Subcutaneous abdominal adipose tissue (tissue), 5 donors: ENCODE measurements at regions not wholly inside any gene's neighbourhood (a gene's known extent, or its start where the extent isn't known, plus 50 kb on each side); places are given as distances from the start of the nearest gene placed in this dataset.
"Not testable (repeated sequence)": the region's sequence is repeated elsewhere in the genome, so short reads cannot be mapped to it uniquely, and the experiment has no call there.

Experiments used
- H3K27ac ChIP-seq: one replicate; pipeline ENCODE4 v1.7.0; 2013; ENCODE audit warnings: low read depth, mild to moderate bottlenecking, inconsistent platforms, low read length, moderate library complexity
- H3K27me3 ChIP-seq, 5 donors: one replicate each; pipeline ENCODE4 v1.7.0; 2013; ENCODE audit warnings: low read length in 5 of 5, inconsistent platforms in 1 of 5; ENCODE audit not compliant: control insufficient read depth in 5 of 5, insufficient read depth in 4 of 5
- H3K36me3 ChIP-seq, 5 donors: one replicate each; pipeline ENCODE4 v1.7.0; 2013; ENCODE audit warnings: low read length in 5 of 5; ENCODE audit not compliant: control insufficient read depth in 5 of 5, insufficient read depth in 5 of 5
- H3K4me1 ChIP-seq, 5 donors: one replicate each; pipeline ENCODE4 v1.7.0; 2013; ENCODE audit warnings: low read length in 5 of 5, mild to moderate bottlenecking in 3 of 5, moderate library complexity in 1 of 5; ENCODE audit not compliant: control insufficient read depth in 5 of 5, insufficient read depth in 5 of 5
- H3K4me3 ChIP-seq, 5 donors: one replicate each; pipeline ENCODE4 v1.7.0; 2013; ENCODE audit warnings: low read length in 5 of 5, low read depth in 1 of 5
- H3K9ac ChIP-seq, 5 donors: one replicate each; pipeline ENCODE4 v1.7.0; 2013; ENCODE audit warnings: low read length in 5 of 5, mild to moderate bottlenecking in 4 of 5, moderate library complexity in 3 of 5
- H3K9me3 ChIP-seq, 5 donors: one replicate each; pipeline ENCODE4 v1.7.0; 2013; ENCODE audit warnings: low read length in 5 of 5; ENCODE audit not compliant: control insufficient read depth in 5 of 5
- donor health status: healthy.
- donor health status: healthy.
- donor health status: healthy.
- donor health status: healthy.
- donor health status: healthy.

- H3K4me1 ChIP-seq, result peaks cover 0 to 8% (median 0%) of the 10 kb centered on the region in 5 donors
- H3K36me3 ChIP-seq, result no peaks in the 10 kb centered on the region
- H3K9me3 ChIP-seq, result peaks cover 0 to 2% (median 0%) of the 10 kb centered on the region in 5 donors
- H3K27me3 ChIP-seq, result no peaks in the 10 kb centered on the region
- no peak overlapping the region for H3K27ac ChIP-seq
- H3K4me3 ChIP-seq, result no peak overlapping the region
- no peak overlapping the region for H3K9ac ChIP-seq
Measured at GRCh38 chr4:184906480-184907097, 80.8 kb upstream of the ACSL1 start.

GRCh38 chr4:184907216-184907615 is 81.4 kb upstream of the ACSL1 start:
- no peak overlapping the region for H3K4me3 ChIP-seq
- H3K4me1 ChIP-seq, result peaks cover 0 to 10% (median 0%) of the 10 kb centered on the region in 5 donors
- no peaks in the 10 kb centered on the region for H3K36me3 ChIP-seq
- no peak overlapping the region for H3K27ac ChIP-seq
- H3K27me3 ChIP-seq, result no peaks in the 10 kb centered on the region
- peaks cover 0 to 9% (median 5%) of the 10 kb centered on the region in 5 donors for H3K9me3 ChIP-seq
- no peak overlapping the region for H3K9ac ChIP-seq

- H3K27me3 ChIP-seq, result no peaks in the 10 kb centered on the region
- no peak overlapping the region for H3K9ac ChIP-seq
- peaks cover 0 to 10% (median 0%) of the 10 kb centered on the region in 5 donors for H3K4me1 ChIP-seq
- no peaks in the 10 kb centered on the region for H3K36me3 ChIP-seq
- H3K9me3 ChIP-seq, result peaks cover 0 to 15% (median 11%) of the 10 kb centered on the region in 5 donors
- H3K27ac ChIP-seq, result no peak overlapping the region
- no peak overlapping the region for H3K4me3 ChIP-seq
Measured at GRCh38 chr4:184907810-184908209, 82.0 kb upstream of the ACSL1 start.

- Histone ChIP-seq H3K4me3 (no peak overlapping the region), H3K27me3 (no peaks in the 10 kb centered on the region), H3K36me3 (no peaks in the 10 kb centered on the region), H3K9me3 (peaks cover 0 to 20% (median 13%) of the 10 kb centered on the region in 5 donors), H3K9ac (no peak overlapping the region), H3K27ac (no peak overlapping the region), H3K4me1 (peaks cover 0 to 10% (median 0%) of the 10 kb centered on the region in 5 donors)
Measured at GRCh38 chr4:184911310-184911709, 85.5 kb upstream of the ACSL1 start.

- Histone ChIP-seq H3K9ac (no peak overlapping the region), H3K27me3 (no peaks in the 10 kb centered on the region), H3K27ac (no peak overlapping the region), H3K9me3 (peaks cover 0 to 20% (median 13%) of the 10 kb centered on the region in 5 donors), H3K36me3 (no peaks in the 10 kb centered on the region), H3K4me3 (no peak overlapping the region), H3K4me1 (peaks cover 0 to 10% (median 0%) of the 10 kb centered on the region in 5 donors)
Measured at GRCh38 chr4:184913356-184914143, 87.8 kb upstream of the ACSL1 start.

- not testable (repeated sequence) for H3K4me1 ChIP-seq, H3K9ac ChIP-seq, H3K4me3 ChIP-seq, H3K36me3 ChIP-seq, H3K9me3 ChIP-seq, H3K27me3 ChIP-seq, H3K27ac ChIP-seq
Measured at GRCh38 chr4:184918799-184919198, 93.0 kb upstream of the ACSL1 start.

GRCh38 chr4:184921456-184921855 is 95.7 kb upstream of the ACSL1 start:
- Histone ChIP-seq H3K9ac (no peak overlapping the region), H3K27ac (no peak overlapping the region), H3K4me3 (no peak overlapping the region), H3K9me3 (no peaks in the 10 kb centered on the region), H3K36me3 (no peaks in the 10 kb centered on the region), H3K27me3 (no peaks in the 10 kb centered on the region), H3K4me1 (no peaks in the 10 kb centered on the region)

- Histone ChIP-seq H3K9ac (no peak overlapping the region), H3K4me1 (no peaks in the 10 kb centered on the region), H3K9me3 (no peaks in the 10 kb centered on the region), H3K4me3 (no peak overlapping the region), H3K27ac (no peak overlapping the region), H3K27me3 (no peaks in the 10 kb centered on the region), H3K36me3 (no peaks in the 10 kb centered on the region)
Measured at GRCh38 chr4:184922301-184922700, 96.0 kb upstream of the HELT start.

GRCh38 chr4:184924516-184924915 is 93.8 kb upstream of the HELT start:
- Histone ChIP-seq H3K4me3 (no peak overlapping the region), H3K9ac (no peak overlapping the region), H3K36me3 (no peaks in the 10 kb centered on the region), H3K9me3 (peaks cover 0 to 2% (median 0%) of the 10 kb centered on the region in 5 donors), H3K27me3 (no peaks in the 10 kb centered on the region), H3K4me1 (no peaks in the 10 kb centered on the region), H3K27ac (no peak overlapping the region)

GRCh38 chr4:184929476-184929875 is 88.8 kb upstream of the HELT start:
- Histone ChIP-seq H3K4me3 (no peak overlapping the region), H3K27ac (no peak overlapping the region), H3K4me1 (peaks cover 0 to 10% (median 7%) of the 10 kb centered on the region in 5 donors), H3K9ac (no peak overlapping the region), H3K9me3 (peaks cover 0 to 2% (median 0%) of the 10 kb centered on the region in 5 donors), H3K36me3 (no peaks in the 10 kb centered on the region), H3K27me3 (no peaks in the 10 kb centered on the region)
